ENCODE measurements at regions not wholly inside any gene's neighbourhood (a gene's known extent, or its start where the extent isn't known, plus 50 kb on each side); places are given as distances from the start of the nearest gene placed in this dataset.

- Histone ChIP-seq H3K27me3 (no peaks in the 10 kb centered on the region), H3K4me1 (no peaks in the 10 kb centered on the region), H3K4me3 (no peak overlapping the region), H3K36me3 (no peaks in the 10 kb centered on the region), H3K9me3 (peaks cover 0 to 4% (median 0%) of the 10 kb centered on the region in 3 donors), H3K27ac (no peak overlapping the region)
- TF ChIP-seq POLR2A (IDR thresholded peaks at IDR 0.05) (no peak), CTCF (IDR thresholded peaks at IDR 0.05) (no peak)
- WGBS, 2 donors: 62 to 67% methylated on average over 4 of the region's 4 CpGs
- intact Hi-C loops (cut with DNase I): no loop called here
- no peak for DNase-seq
Observed at GRCh38 chr13:85976242-85976641, 177.0 kb upstream of the SLITRK6 start.

- WGBS, 2 donors: 68 to 76% methylated on average over 4 of the region's 4 CpGs
- no peak for DNase-seq
- Histone ChIP-seq H3K4me3 (no peak overlapping the region), H3K27me3 (no peaks in the 10 kb centered on the region), H3K36me3 (no peaks in the 10 kb centered on the region), H3K9me3 (peaks cover 0 to 4% (median 0%) of the 10 kb centered on the region in 3 donors), H3K27ac (no peak overlapping the region), H3K4me1 (no peaks in the 10 kb centered on the region)
- intact Hi-C loops (cut with DNase I): no loop called here
- TF ChIP-seq CTCF (IDR thresholded peaks at IDR 0.05) (no peak), POLR2A (IDR thresholded peaks at IDR 0.05) (no peak)
Observed at GRCh38 chr13:85974608-85975366, 175.6 kb upstream of the SLITRK6 start.

- Histone ChIP-seq H3K4me1 (no peaks in the 10 kb centered on the region), H3K9me3 (no peaks in the 10 kb centered on the region), H3K4me3 (no peak overlapping the region), H3K36me3 (no peaks in the 10 kb centered on the region), H3K27ac (no peak overlapping the region), H3K27me3 (no peaks in the 10 kb centered on the region)
- TF ChIP-seq CTCF (IDR thresholded peaks at IDR 0.05) (no peak), POLR2A (IDR thresholded peaks at IDR 0.05) (no peak)
- DNase-seq: no peak
- intact Hi-C loops (cut with DNase I): no loop called here
Observed at GRCh38 chr13:85970727-85971126, 171.5 kb upstream of the SLITRK6 start.

GRCh38 chr13:85969331-85969730, 170.1 kb upstream of the SLITRK6 start:
- no peak for DNase-seq
- Histone ChIP-seq H3K36me3 (no peaks in the 10 kb centered on the region), H3K27ac (no peak overlapping the region), H3K9me3 (no peaks in the 10 kb centered on the region), H3K4me3 (no peak overlapping the region), H3K4me1 (no peaks in the 10 kb centered on the region), H3K27me3 (no peaks in the 10 kb centered on the region)
- intact Hi-C loops (cut with DNase I): no loop called here
- TF ChIP-seq POLR2A (IDR thresholded peaks at IDR 0.05): no peak
- TF ChIP-seq CTCF (IDR thresholded peaks at IDR 0.05): no peak

GRCh38 chr13:85935868-85936467, 136.7 kb upstream of the SLITRK6 start:
- TF ChIP-seq POLR2A (IDR thresholded peaks at IDR 0.05): no peak
- no peak for TF ChIP-seq CTCF (IDR thresholded peaks at IDR 0.05)
- no peak overlapping the region for H3K4me3 ChIP-seq
- no peaks in the 10 kb centered on the region for H3K27me3 ChIP-seq
- intact Hi-C loops (cut with DNase I): no loop called here
- WGBS, 2 donors: 63 to 78% methylated on average over 4 of the region's 4 CpGs
- no peak overlapping the region for H3K27ac ChIP-seq
- no peaks in the 10 kb centered on the region for H3K36me3 ChIP-seq
- DNase-seq: no peak
- H3K9me3 ChIP-seq: peaks cover 0 to 19% (median 19%) of the 10 kb centered on the region in 3 donors
- no peaks in the 10 kb centered on the region for H3K4me1 ChIP-seq
